ENCODE measurements at regions not wholly inside any gene's neighbourhood (a gene's known extent, or its start where the extent isn't known, plus 50 kb on each side); places are given as distances from the start of the nearest gene placed in this dataset.

DNA sequence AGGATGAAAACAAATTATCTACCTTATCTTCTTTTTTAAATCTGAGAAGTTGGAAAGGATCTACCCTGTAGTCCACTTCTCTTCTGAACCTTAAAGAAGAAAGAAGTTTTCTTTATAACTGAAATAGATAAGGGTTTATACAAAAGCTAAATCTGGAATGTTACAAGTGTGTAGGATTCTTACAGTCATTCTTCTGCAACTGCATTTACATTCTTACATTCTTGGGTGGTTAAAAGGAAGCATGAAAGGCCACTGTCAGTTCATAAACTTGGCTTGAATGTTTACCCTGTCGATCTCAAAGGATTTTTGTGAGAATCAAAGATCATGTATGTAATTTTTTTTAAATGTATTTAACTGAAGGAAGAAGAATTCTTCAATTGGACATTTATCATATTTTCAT, 142.1 kb upstream of the BRINP3 start:
- Histone ChIP-seq H2AK5ac (ENCODE audit: insufficient read length, low read length) (no peak overlapping the region), H3K14ac (ENCODE audit: insufficient read depth, low read length) (no peak overlapping the region), H4K91ac (ENCODE audit: insufficient read length, low read depth, low read length) (no peak overlapping the region), H3K79me1 (ENCODE audit: insufficient read depth, low read depth, low read length, poor library complexity, severe bottlenecking) (no peaks in the 10 kb centered on the region), H2BK5ac (ENCODE audit: insufficient read length, low read length) (no peak overlapping the region), H2BK120ac (ENCODE audit: low read depth, low read length, poor library complexity, severe bottlenecking) (no peak overlapping the region), H3K79me2 (ENCODE audit: insufficient read depth, low read length) (no peaks in the 10 kb centered on the region), H3K23me2 (ENCODE audit: insufficient read length, low read depth, low read length, poor library complexity, severe bottlenecking) (no peaks in the 10 kb centered on the region), H3K18ac (ENCODE audit: insufficient read length, low read depth, low read length) (no peak overlapping the region), H4K5ac (ENCODE audit: insufficient read length, low read depth, low read length) (no peak overlapping the region), H3K27me3 (ENCODE audit: insufficient read depth, low read length) (no peaks in the 10 kb centered on the region), H3K4ac (ENCODE audit: low read depth, low read length) (no peak overlapping the region), H3K9ac (ENCODE audit: extremely low read depth, insufficient read length, low read length) (no peak overlapping the region), H3K4me1 (ENCODE audit: insufficient read depth, low read length) (peaks cover 2% of the 10 kb centered on the region; the same call in 1 of the 2 replicates), H2AFZ (ENCODE audit: low read length) (no peak overlapping the region), H2BK20ac (ENCODE audit: low read depth, low read length, poor library complexity, severe bottlenecking) (no peak overlapping the region), H2BK12ac (ENCODE audit: insufficient read length, low read depth, low read length) (no peak overlapping the region), H3K9me3 (ENCODE audit: control insufficient read depth, low read depth, low read length) (no peaks in the 10 kb centered on the region), H3K23ac (ENCODE audit: insufficient read length, low read depth, low read length) (no peak overlapping the region), H3K4me2 (ENCODE audit: insufficient read depth, insufficient read length, low read length) (no peak overlapping the region), H3T11ph (ENCODE audit: low read length) (no peak overlapping the region), H3K27ac (ENCODE audit: insufficient read length, low read depth, low read length) (no peak overlapping the region), H2BK15ac (ENCODE audit: low read depth, low read length) (no peak overlapping the region), H4K8ac (replicated peaks; ENCODE audit: insufficient read length, low read depth, low read length) (no peak overlapping the region), H4K20me1 (ENCODE audit: control insufficient read depth, insufficient read depth, insufficient read length) (no peaks in the 10 kb centered on the region), H3K56ac (ENCODE audit: insufficient read length, low read depth, low read length) (no peak overlapping the region)
- no peak for TF ChIP-seq CTCF (conservative IDR thresholded peaks at IDR 0.05)
- H3K4me1 Mint-ChIP-seq: peaks cover 11 to 13% of the 10 kb centered on the region in 2 experiments
- H3K9me3 Mint-ChIP-seq: no peaks in the 10 kb centered on the region; a peak in 1 of 5 replicates
- H3K36me3 Mint-ChIP-seq (ENCODE audit: insufficient read depth in 1 of 3, low read depth in 3 of 3): no peaks in the 10 kb centered on the region
- no peak overlapping the region for H3K27ac Mint-ChIP-seq
- H3K4me3 Mint-ChIP-seq: no peak overlapping the region
- no peaks in the 10 kb centered on the region for H3K27me3 Mint-ChIP-seq (ENCODE audit: low read depth)
- no peak for DNase-seq
- WGBS (ENCODE audit: extremely low coverage, insufficient read length, low lambda C conversion rate): no CpG with 5 or more reads among the region's 1 CpG
